Left cardiac atrium (tissue), 4 donors: ENCODE measurements at regions not wholly inside any gene's neighbourhood (a gene's known extent, or its start where the extent isn't known, plus 50 kb on each side); places are given as distances from the start of the nearest gene placed in this dataset.
A peak's percentile ranks its signal among the peaks of the same experiment; 100 is the strongest.

ENCODE experiments used
- ATAC-seq, 2 donors: fragments of 200-7000 bp; cut with Tn5 transposase; one replicate each; pipeline ENCODE4 v1.9.1; 2020; ENCODE audit warnings: mild to moderate bottlenecking in 2 of 2, moderate library complexity in 2 of 2
- DNase-seq: peaks from one replicate; pipeline ENCODE4 v3.0.0-alpha.2; 2020
- intact Hi-C, 2 donors: fragments of 100-400 bp; cut with DNase I; formaldehyde crosslinking; loops; one replicate each; pipeline versions ENCODE4 v1.14.1 to v1.15.1; 2022 to 2023
- donor health status: DM: no; HTN: yes; CAD: no.
- donor health status: DM: no; HTN: yes; CAD: no; lungs with severe emphysema.
- donor health status: DM: yes; HTN: yes; CAD: no.
- donor health status: Dilated cardiomyopathy.

- ATAC-seq (no peak), DNase-seq (no peak)
Measured at GRCh38 chr18:1917569-1917968, 653.7 kb downstream of the METTL4 start.

GRCh38 chr18:1922066-1922465 is 649.2 kb downstream of the METTL4 start:
- intact Hi-C loops = no loop called here
- no peak for ATAC-seq
- no peak for DNase-seq

More at GRCh38 chr18:1917569-1917968, 653.7 kb downstream of the METTL4 start:
- intact Hi-C loops = loop anchor here in 1 of 2 donors (10.0 kb wide), 1 partner anchor 63 kb away; no protein-coding TSS in a partner anchor

DNA sequence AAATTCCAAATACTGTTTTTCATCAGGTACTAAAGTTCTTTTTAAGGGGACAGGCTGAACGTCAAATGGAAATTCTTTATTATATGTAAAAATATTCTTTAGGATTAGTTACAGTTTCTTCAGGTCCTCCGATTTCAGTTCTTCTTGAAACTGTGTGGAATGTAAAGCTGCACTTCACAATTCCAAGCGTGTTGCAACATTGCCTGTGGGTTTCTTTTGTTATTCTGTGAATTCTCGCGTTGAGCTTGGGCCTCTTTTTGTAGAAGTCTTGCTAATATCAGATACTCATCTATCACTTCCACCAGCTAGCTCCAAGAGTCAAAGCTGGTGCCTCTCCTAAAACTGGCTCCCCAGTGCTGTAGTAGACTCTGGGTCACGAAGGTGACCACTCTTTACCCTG is 642.6 kb downstream of the METTL4 start:
- intact Hi-C loops = no loop called here
- no peak for ATAC-seq
- DNase-seq = no peak

DNA sequence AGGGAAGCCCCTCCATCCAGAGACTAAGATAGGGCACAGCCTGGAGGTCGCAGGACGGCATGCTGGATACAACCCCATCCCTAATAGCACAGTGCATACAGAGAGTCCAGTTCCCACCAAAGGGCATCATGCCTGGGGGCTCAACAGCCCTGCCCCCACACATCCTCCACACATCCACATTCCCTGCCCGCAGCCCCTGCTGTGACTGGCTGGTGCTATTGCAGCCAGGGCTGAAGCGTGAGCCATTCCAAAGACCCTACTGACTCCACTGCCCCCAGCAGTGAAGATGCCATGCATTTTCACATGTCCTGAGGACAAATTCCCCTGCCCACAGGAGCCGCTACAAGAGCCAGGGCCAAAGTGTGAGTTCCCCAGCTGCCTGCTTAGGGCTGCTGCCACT is 641.6 kb downstream of the METTL4 start:
- ATAC-seq (no peak), DNase-seq (no peak)
- intact Hi-C loops = no loop called here

DNA sequence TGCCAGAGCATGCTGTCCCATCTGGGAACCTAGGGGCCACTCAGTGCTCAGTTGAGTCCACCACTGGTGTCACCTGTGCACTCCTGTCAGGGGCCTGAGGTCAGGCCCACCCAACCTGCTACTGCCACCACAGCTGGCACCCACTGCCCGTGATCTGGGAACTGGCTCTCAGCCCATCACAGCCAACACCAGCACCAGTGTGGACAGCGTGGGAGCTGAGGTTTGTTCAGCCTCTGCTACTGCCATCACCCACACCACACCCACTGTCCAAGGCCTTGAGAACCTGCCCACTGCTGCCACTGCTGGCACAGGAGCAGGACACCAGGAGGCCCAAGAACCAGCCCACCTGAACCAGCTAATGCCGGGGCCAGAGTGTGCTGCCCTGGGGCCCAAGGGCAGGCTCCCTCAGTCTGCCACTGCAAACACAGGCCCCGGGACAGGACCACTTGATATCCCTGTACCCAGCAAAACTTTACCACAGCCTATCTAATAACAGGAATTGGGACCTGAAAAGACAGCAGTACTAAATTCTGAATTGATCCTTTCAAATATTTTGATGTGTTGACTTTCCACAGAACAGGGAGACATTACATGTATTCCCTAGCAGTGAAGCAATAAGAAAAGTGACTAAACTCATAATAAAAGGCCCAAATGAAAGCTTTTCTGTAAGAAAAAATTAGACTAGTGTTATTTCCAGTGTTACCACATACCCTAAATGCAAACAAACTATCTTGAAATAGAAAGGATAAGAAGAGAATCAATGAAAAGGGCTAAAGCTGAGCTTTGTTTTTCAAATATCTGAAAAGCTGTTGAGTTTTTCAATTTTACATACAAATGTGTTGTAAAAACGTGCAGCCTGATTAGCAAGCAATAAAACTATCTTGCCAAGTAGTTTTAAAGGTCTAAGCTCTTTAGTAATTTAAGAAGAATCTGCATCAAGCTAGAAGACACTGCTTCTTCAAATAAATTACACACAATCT is 640.7 kb downstream of the METTL4 start:
- no peak for ATAC-seq
- intact Hi-C loops = no loop called here
- no peak for DNase-seq

- ATAC-seq (no peak), DNase-seq (no peak)
- intact Hi-C loops = no loop called here
Measured at GRCh38 chr18:1952486-1952885, 618.8 kb downstream of the METTL4 start.

GRCh38 chr18:1954583-1955312 is 616.6 kb downstream of the METTL4 start:
- no peak for DNase-seq

DNA sequence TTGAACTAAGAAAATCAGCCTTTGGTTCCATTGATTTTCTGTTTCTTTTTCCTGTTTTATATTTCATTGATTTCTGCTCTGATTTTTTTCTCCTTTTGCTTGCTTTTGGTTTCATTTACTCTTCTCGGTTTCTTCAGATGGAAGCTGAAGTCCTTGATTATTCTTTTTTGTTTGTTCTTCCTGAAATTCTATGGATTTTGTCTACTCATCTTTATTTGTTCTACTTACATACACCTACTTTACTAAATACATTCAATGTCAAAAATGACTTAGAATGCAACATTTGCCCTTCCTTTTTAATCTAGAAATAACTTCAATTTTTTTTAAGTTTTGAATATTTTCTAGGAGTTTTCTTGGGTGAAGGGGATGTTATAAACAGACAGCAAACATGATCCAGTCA is 612.5 kb downstream of the METTL4 start:
- no peak for ATAC-seq
- DNase-seq = no peak
- intact Hi-C loops = no loop called here

More at GRCh38 chr18:1954583-1955312, 616.6 kb downstream of the METTL4 start:
- intact Hi-C loops = no loop called here
- ATAC-seq = no peak

- DNase-seq (no peak), ATAC-seq (no peak)
- intact Hi-C loops = no loop called here
Measured at GRCh38 chr18:1965016-1965415, 606.3 kb downstream of the METTL4 start.

- intact Hi-C loops = no loop called here
- no peak for ATAC-seq
- no peak for DNase-seq
Measured at GRCh38 chr18:1965541-1965940, 605.8 kb downstream of the METTL4 start.

DNA sequence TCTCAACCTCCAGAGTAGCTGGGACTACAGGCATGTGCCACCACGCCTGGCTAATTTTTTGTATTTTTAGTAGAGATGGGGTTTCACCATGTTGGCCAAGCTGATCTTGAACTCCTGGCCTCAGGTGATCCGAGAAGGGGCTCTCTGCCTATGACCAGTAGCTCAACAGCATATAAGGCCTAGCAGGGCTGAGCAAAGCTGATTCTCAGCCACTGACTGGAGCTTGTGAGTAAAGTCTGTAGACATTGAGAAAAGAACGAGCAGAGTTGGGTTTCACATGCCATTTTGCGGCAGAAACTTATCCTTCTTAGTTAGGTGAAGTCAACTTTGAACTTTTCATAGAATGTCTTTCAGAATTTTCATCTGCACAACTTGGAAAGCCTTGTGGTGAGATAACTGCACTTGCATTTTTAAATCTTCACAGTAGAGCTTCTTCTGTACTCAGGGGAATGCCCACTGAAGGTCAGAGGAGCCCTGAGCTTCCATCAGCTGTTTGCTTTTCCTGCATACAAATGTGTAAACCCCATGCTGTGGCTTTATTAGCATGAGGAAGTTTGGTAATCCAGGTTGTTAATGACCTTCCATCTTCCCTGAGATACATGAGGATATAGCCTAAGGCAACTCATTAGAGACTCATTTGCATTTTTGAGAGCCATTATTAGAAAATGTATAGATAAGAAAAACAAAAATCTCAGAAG is 602.4 kb downstream of the METTL4 start:
- intact Hi-C loops = no loop called here
- DNase-seq (no peak), ATAC-seq (no peak)

GRCh38 chr18:1976484-1976883 is 594.8 kb downstream of the METTL4 start:
- intact Hi-C loops = no loop called here
- ATAC-seq (peak in 1 of 2 donors; percentile 78), DNase-seq (no peak)

DNA sequence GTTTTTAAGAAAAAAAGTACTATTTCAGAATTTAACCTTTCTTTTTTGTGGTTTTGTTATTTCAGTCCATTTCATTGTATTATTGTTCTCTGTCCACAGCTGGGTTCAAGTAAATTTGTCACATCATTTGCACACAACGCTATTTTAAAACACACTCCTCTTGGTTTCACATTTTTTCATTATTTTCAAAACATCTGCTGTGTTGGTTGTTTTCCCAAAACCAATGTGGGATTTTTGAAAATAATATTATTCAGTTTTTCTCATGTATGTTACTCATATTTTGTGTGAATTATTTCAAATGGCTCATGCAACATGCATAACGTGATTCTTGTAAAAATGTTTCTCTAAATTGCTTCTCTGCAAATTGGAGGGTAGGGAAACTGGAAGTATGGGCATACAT is 589.2 kb downstream of the METTL4 start:
- ATAC-seq (no peak), DNase-seq (no peak)
- intact Hi-C loops = no loop called here

DNA sequence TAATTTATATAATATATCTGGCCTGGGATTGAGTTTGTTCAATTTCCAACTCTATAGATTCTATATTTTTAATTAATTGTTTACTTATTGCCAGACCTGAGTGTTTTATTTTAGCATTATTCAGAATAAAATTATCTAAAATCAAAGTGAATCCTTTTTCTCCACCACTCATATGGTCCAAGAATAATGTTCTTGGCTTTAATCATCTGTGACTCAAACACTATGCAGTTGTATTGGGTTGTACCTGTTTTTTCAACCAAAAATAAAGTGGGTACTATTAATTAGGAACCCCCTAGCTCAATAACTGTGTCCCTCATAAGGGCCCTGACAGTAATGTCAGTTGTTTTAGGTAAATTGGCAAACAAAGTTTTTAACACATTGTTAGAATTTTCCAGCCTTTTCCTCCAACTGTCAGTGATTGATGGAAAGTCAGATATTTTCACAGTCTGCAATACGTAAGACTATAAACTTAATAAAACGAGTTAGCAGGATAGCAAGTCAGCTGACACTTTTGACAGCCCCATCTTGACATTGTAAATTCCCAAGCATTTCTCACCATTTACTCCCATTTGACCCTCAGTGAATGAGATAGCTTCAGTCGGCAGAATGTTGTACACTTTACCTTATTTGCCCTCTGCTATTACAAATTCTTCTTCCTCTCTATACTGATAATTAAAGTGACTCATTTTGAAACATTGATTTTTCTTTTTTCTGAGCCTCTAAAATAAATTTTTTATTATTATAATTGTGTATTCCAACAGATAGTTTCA is 587.4 kb downstream of the METTL4 start:
- DNase-seq = no peak
- ATAC-seq = peak in 1 of 2 donors; percentile 90
- intact Hi-C loops = no loop called here

- ATAC-seq (no peak), DNase-seq (no peak)
- intact Hi-C loops = no loop called here
Measured at GRCh38 chr18:1993866-1994265, 577.4 kb downstream of the METTL4 start.

- no peak for DNase-seq
- no peak for ATAC-seq
- intact Hi-C loops = no loop called here
Measured at GRCh38 chr18:1994471-1994870, 576.8 kb downstream of the METTL4 start.

GRCh38 chr18:1995041-1995612 is 576.2 kb downstream of the METTL4 start:
- intact Hi-C loops = no loop called here
- ATAC-seq (no peak), DNase-seq (no peak)

GRCh38 chr18:1998121-1998520 is 573.2 kb downstream of the METTL4 start:
- ATAC-seq = peak in 1 of 2 donors; percentile 36
- DNase-seq = no peak
- intact Hi-C loops = no loop called here

DNA sequence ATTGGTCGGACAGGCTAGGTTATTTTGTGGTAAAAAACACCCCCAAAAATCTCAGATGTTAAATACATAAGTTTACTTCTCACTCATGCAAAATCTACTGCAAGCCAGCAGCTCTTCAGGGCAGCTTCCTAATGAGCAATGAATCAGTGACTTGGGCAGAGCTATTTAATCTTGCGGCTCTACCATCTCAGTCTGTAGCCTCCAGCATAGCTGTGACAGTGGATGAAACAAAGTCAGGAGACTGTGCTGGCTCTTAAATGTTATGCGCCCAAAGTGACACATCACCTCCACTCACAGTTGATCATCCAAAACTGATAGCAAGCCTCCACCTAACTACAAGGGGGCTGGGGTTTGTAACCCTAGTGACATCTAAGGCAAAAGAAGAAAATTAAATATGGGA is 571.9 kb downstream of the METTL4 start:
- ATAC-seq (no peak), DNase-seq (no peak)
- intact Hi-C loops = no loop called here
